Choroid plexus epithelial cell (primary cell): ENCODE measurements at regions not wholly inside any gene's neighbourhood (a gene's known extent, or its start where the extent isn't known, plus 50 kb on each side); places are given as distances from the start of the nearest gene placed in this dataset.

ENCODE experiments used
- DNase-seq: peaks from one replicate; pipeline ENCODE4 v3.0.0-alpha.2; 2010; ENCODE audit warnings: low read depth
- H3K4me3 ChIP-seq: 2 replicates; pipeline ENCODE4 v1.5.1; 2011; ENCODE audit warnings: low read depth, mild to moderate bottlenecking, control low read depth, low read length, moderate library complexity
- CTCF ChIP-seq: conservative IDR thresholded peaks from 2 replicates; pipeline ENCODE4 v1.5.1; 2011; ENCODE audit warnings: low read depth, mild to moderate bottlenecking, control low read depth, inconsistent platforms, low read length, moderate library complexity

GRCh38 chr10:47077386-47077785 lies 166.2 kb downstream of the PTPN20 start:
- no peak overlapping the region for H3K4me3 ChIP-seq
- no peak for TF ChIP-seq CTCF

GRCh38 chr10:47077941-47078340 lies 166.7 kb downstream of the PTPN20 start:
- no peak for DNase-seq
- no peak overlapping the region for H3K4me3 ChIP-seq
- no peak for TF ChIP-seq CTCF

More at GRCh38 chr10:47077386-47077785, 166.2 kb downstream of the PTPN20 start:
- DNase-seq = no peak

- TF ChIP-seq CTCF = no peak
Measured at GRCh38 chr10:47078393-47079203, 167.4 kb downstream of the PTPN20 start.

GRCh38 chr10:47079204-47079580 lies 168.0 kb downstream of the PTPN20 start:
- no peak for TF ChIP-seq CTCF
- peak; percentile 74 for DNase-seq
- no peak overlapping the region for H3K4me3 ChIP-seq

More at GRCh38 chr10:47078393-47079203, 167.4 kb downstream of the PTPN20 start:
- no peak for DNase-seq
- H3K4me3 ChIP-seq = no peak overlapping the region

- TF ChIP-seq CTCF = no peak
- peak; percentile 15 for DNase-seq
- no peak overlapping the region for H3K4me3 ChIP-seq
Measured at GRCh38 chr10:47081264-47081663, 170.0 kb downstream of the PTPN20 start.

- no peak for TF ChIP-seq CTCF
- DNase-seq = no peak
- H3K4me3 ChIP-seq = no peak overlapping the region
Measured at GRCh38 chr10:47082055-47082784, 171.0 kb downstream of the PTPN20 start.
